Astrocyte (in vitro differentiated cells and primary cell): ENCODE measurements at regions not wholly inside any gene's neighbourhood (a gene's known extent, or its start where the extent isn't known, plus 50 kb on each side); places are given as distances from the start of the nearest gene placed in this dataset.

Experiments used
- DNase-seq: peaks from one replicate; pipeline ENCODE4 v3.0.0-alpha.2; 2010; ENCODE audit warnings: low read depth
- FAIRE-seq: peaks from 2 replicates; lab custom pipeline; 2011; peaks lifted over from hg19 to GRCh38; lab: Jason Lieb, UNC
- H2AFZ ChIP-seq: 2 replicates; pipeline ENCODE4 v1.6.0; 2012; ENCODE audit warnings: low read depth, low read length, inconsistent platforms
- H3K27ac ChIP-seq: 2 replicates; pipeline ENCODE4 v1.5.1; 2011; ENCODE audit warnings: low read depth, low read length, inconsistent platforms
- H3K27me3 ChIP-seq: 2 replicates; pipeline ENCODE4 v1.6.0; 2011; ENCODE audit warnings: low read length, inconsistent platforms; ENCODE audit not compliant: insufficient read depth
- H3K36me3 ChIP-seq: 2 replicates; pipeline ENCODE4 v1.5.1; 2011; ENCODE audit warnings: low read length, inconsistent platforms; ENCODE audit not compliant: insufficient read depth
- H3K4me1 ChIP-seq: 2 replicates; pipeline ENCODE4 v1.5.1; 2011; ENCODE audit warnings: low read length, inconsistent platforms; ENCODE audit not compliant: insufficient read depth
- H3K4me2 ChIP-seq: 2 replicates; pipeline ENCODE4 v1.6.0; 2012; ENCODE audit warnings: low read length, inconsistent platforms
- H3K4me3 ChIP-seq: 2 replicates; pipeline ENCODE4 v1.5.1; 2011; ENCODE audit warnings: low read depth, mild to moderate bottlenecking, low read length, inconsistent platforms; ENCODE audit not compliant: insufficient read depth
- H3K79me2 ChIP-seq: 2 replicates; pipeline ENCODE4 v1.6.0; 2012; ENCODE audit warnings: mild to moderate bottlenecking, low read length, inconsistent platforms; ENCODE audit not compliant: insufficient read depth
- H3K9ac ChIP-seq: 2 replicates; pipeline ENCODE4 v1.6.0; 2012; ENCODE audit warnings: mild to moderate bottlenecking, low read length, inconsistent platforms
- H3K9me3 ChIP-seq: 2 replicates; pipeline ENCODE4 v1.5.1; 2012; ENCODE audit warnings: low read depth, mild to moderate bottlenecking, low read length, inconsistent platforms; ENCODE audit not compliant: insufficient read depth
- H4K20me1 ChIP-seq: 2 replicates; pipeline ENCODE4 v1.6.0; 2012; ENCODE audit warnings: low read length, inconsistent platforms; ENCODE audit not compliant: insufficient read depth
- H3K27ac Mint-ChIP-seq: one replicate; pipeline ENCODE4 v1.8.0; 2021; ENCODE audit warnings: mild to moderate bottlenecking, mixed read lengths; ENCODE audit not compliant: unreplicated experiment
- H3K27me3 Mint-ChIP-seq: one replicate; pipeline ENCODE4 v1.8.0; 2021; ENCODE audit warnings: low read depth, mixed read lengths; ENCODE audit not compliant: unreplicated experiment
- H3K36me3 Mint-ChIP-seq: one replicate; pipeline ENCODE4 v1.8.0; 2021; ENCODE audit warnings: low read depth, mixed read lengths; ENCODE audit not compliant: unreplicated experiment
- H3K4me1 Mint-ChIP-seq: one replicate; pipeline ENCODE4 v1.8.0; 2021; ENCODE audit warnings: low read depth, mixed read lengths; ENCODE audit not compliant: unreplicated experiment
- H3K4me3 Mint-ChIP-seq: one replicate; pipeline ENCODE4 v1.8.0; 2021; ENCODE audit warnings: mild to moderate bottlenecking, moderate library complexity, mixed read lengths; ENCODE audit not compliant: unreplicated experiment
- H3K9me3 Mint-ChIP-seq: one replicate; pipeline ENCODE4 v1.8.0; 2021; ENCODE audit warnings: mild to moderate bottlenecking, mixed read lengths; ENCODE audit not compliant: unreplicated experiment
- EZH2 ChIP-seq: IDR thresholded peaks from 2 replicates; pipeline ENCODE4 v1.6.1; 2012; ENCODE audit warnings: mild to moderate bottlenecking, low read length, inconsistent platforms; ENCODE audit not compliant: insufficient read depth
- TF ChIP-seq, protein P1 (sequence below): IDR thresholded peaks from 2 replicates; pipeline ENCODE4 v1.5.1; 2011; ENCODE audit warnings: low read depth, mild to moderate bottlenecking, inconsistent platforms, low read length, moderate library complexity; ENCODE audit not compliant: insufficient read depth

DNA sequence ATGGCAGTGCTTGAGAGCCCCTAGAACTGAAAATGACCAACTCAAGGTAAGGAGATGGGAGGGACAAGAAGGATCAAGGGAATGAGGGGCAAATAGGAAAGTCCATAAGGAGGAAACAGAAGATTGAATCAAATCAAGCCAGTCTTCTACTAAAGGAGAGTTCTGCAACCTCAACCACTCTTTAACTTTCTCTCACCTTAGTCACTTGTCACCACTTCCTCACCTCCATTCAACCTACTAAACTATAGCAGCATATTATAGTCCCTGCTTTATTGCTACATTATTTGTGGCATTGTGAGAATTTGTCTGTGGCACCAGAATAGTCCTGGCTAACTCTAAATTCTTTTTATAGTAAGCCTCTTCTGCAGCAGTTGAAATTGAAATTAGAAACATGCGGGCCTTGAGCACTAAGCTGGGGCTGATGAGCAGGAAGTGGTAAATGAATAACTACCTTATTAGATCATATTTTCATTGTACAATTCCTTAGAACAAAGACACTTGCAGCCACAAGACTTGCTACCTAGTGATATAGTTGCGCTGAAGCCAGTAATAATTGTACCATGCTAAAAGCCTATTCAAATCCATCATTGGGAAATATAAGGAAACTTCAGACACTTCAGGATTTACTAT lies 336.9 kb downstream of the ZNF674 start:
- peaks cover 14% of the 10 kb centered on the region for H3K4me1 ChIP-seq
- Mint-ChIP-seq H3K36me3 (no peaks in the 10 kb centered on the region), H3K4me3 (no peak overlapping the region), H3K27ac (no peak overlapping the region), H3K27me3 (no peaks in the 10 kb centered on the region), H3K4me1 (peaks cover 19% of the 10 kb centered on the region), H3K9me3 (no peaks in the 10 kb centered on the region)
- peak; percentile 99 for FAIRE-seq
- no peak overlapping the region for H2AFZ ChIP-seq
- H3K9ac ChIP-seq: no peak overlapping the region
- no peaks in the 10 kb centered on the region for H3K9me3 ChIP-seq
- TF ChIP-seq, protein P1, sequence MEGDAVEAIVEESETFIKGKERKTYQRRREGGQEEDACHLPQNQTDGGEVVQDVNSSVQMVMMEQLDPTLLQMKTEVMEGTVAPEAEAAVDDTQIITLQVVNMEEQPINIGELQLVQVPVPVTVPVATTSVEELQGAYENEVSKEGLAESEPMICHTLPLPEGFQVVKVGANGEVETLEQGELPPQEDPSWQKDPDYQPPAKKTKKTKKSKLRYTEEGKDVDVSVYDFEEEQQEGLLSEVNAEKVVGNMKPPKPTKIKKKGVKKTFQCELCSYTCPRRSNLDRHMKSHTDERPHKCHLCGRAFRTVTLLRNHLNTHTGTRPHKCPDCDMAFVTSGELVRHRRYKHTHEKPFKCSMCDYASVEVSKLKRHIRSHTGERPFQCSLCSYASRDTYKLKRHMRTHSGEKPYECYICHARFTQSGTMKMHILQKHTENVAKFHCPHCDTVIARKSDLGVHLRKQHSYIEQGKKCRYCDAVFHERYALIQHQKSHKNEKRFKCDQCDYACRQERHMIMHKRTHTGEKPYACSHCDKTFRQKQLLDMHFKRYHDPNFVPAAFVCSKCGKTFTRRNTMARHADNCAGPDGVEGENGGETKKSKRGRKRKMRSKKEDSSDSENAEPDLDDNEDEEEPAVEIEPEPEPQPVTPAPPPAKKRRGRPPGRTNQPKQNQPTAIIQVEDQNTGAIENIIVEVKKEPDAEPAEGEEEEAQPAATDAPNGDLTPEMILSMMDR: no peak
- TF ChIP-seq EZH2: no peak
- no peaks in the 10 kb centered on the region for H3K36me3 ChIP-seq
- no peaks in the 10 kb centered on the region for H4K20me1 ChIP-seq
- no peaks in the 10 kb centered on the region for H3K79me2 ChIP-seq
- no peaks in the 10 kb centered on the region for H3K27me3 ChIP-seq
- H3K4me3 ChIP-seq: no peak overlapping the region
- peak overlapping the region; percentile 35 for H3K4me2 ChIP-seq
- DNase-seq: peak; percentile 76
- H3K27ac ChIP-seq: no peak overlapping the region

DNA sequence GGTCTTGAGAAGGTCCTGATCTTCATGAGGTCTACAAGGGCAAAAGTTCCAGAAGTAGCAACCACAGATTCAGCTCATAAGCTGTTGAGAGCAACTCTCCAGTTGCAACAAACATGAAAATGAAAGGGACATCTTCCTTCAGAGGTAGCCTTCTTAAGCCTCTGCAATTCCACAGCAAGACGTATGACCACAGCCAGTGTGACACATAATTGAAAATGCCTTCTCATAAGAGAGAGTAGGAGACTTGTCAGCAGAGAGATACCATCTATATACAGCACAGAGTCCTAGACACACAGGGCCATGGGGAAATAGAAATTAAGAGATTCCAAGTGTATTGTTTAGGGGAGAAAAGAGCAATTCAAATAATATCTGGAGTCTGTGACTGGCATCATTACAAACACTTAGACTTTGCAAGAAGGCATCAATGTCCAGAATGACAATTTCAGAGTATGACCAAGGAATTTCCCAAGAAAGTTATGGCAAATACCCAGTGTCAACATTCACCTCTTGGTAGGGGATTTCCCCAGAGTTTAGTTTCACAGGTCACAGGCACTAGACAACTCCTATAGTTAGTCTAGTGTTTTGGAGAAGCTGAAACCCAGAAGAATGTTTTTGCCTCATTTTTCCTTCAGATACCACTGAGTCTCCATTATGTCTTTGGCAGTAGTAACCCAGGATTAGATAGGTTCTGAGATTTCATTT lies 340.3 kb downstream of the ZNF674 start:
- no peak overlapping the region for H3K4me3 ChIP-seq
- TF ChIP-seq, protein P1: no peak
- FAIRE-seq: peak; percentile 68

More for the DNA sequence above, 340.3 kb downstream of the ZNF674 start:
- Mint-ChIP-seq H3K9me3 (no peaks in the 10 kb centered on the region), H3K4me1 (peaks cover 17% of the 10 kb centered on the region), H3K36me3 (no peaks in the 10 kb centered on the region), H3K27me3 (peaks cover 4% of the 10 kb centered on the region), H3K27ac (no peak overlapping the region), H3K4me3 (no peak overlapping the region)
- Histone ChIP-seq H3K9me3 (no peaks in the 10 kb centered on the region), H2AFZ (no peak overlapping the region), H3K36me3 (no peaks in the 10 kb centered on the region), H4K20me1 (no peaks in the 10 kb centered on the region), H3K79me2 (no peaks in the 10 kb centered on the region), H3K4me2 (no peak overlapping the region), H3K27me3 (no peaks in the 10 kb centered on the region), H3K27ac (no peak overlapping the region), H3K9ac (no peak overlapping the region), H3K4me1 (peaks cover 13% of the 10 kb centered on the region)
- peak; percentile 8 for DNase-seq
